ENCODE measurements at regions not wholly inside any gene's neighbourhood (a gene's known extent, or its start where the extent isn't known, plus 50 kb on each side); places are given as distances from the start of the nearest gene placed in this dataset.

GRCh38 chr2:160606341-160606740 is 112.7 kb upstream of the RBMS1 start:
- Histone ChIP-seq H3K4me3 (ENCODE audit: low read length in 3 of 3) (no peak overlapping the region), H3K36me3 (ENCODE audit: control insufficient read depth in 2 of 3, insufficient read depth in 3 of 3, low read length in 3 of 3) (no peaks in the 10 kb centered on the region), H3K9ac (ENCODE audit: low read length in 3 of 3) (no peak overlapping the region), H3K9me3 (ENCODE audit: control insufficient read depth in 2 of 3, insufficient read depth in 1 of 3, low read length in 3 of 3) (no peaks in the 10 kb centered on the region), H3K27me3 (ENCODE audit: control insufficient read depth, insufficient read depth, low read length) (no peaks in the 10 kb centered on the region), H3K4me1 (ENCODE audit: control insufficient read depth in 2 of 3, insufficient read depth in 2 of 3, low read depth in 1 of 3, low read length in 3 of 3) (no peaks in the 10 kb centered on the region), H3K27ac (ENCODE audit: low read depth in 2 of 2, low read length in 2 of 2) (no peak overlapping the region)
- intact Hi-C loops (cut with DNase I), result no loop called here
- FAIRE-seq (no peak), DNase-seq (no peak)
- no peak for TF ChIP-seq CTCF (IDR thresholded peaks at IDR 0.05; ENCODE audit: borderline replicate concordance, extremely low read depth, insufficient read depth)

GRCh38 chr2:160608599-160608998 is 115.0 kb upstream of the RBMS1 start:
- no peak overlapping the region for H3K4me3 ChIP-seq (ENCODE audit: low read length in 3 of 3)
- H3K9ac ChIP-seq (ENCODE audit: low read length in 3 of 3), result no peak overlapping the region
- no peaks in the 10 kb centered on the region for H3K9me3 ChIP-seq (ENCODE audit: control insufficient read depth in 2 of 3, insufficient read depth in 1 of 3, low read length in 3 of 3)
- no peaks in the 10 kb centered on the region for H3K4me1 ChIP-seq (ENCODE audit: control insufficient read depth in 2 of 3, insufficient read depth in 2 of 3, low read depth in 1 of 3, low read length in 3 of 3)
- DNase-seq (no peak), FAIRE-seq (no peak)
- H3K36me3 ChIP-seq (ENCODE audit: control insufficient read depth in 2 of 3, insufficient read depth in 3 of 3, low read length in 3 of 3), result no peaks in the 10 kb centered on the region
- no peaks in the 10 kb centered on the region for H3K27me3 ChIP-seq (ENCODE audit: control insufficient read depth, insufficient read depth, low read length)
- no peak overlapping the region for H3K27ac ChIP-seq (ENCODE audit: low read depth in 2 of 2, low read length in 2 of 2)
- TF ChIP-seq CTCF (IDR thresholded peaks at IDR 0.05; ENCODE audit: borderline replicate concordance, extremely low read depth, insufficient read depth), result no peak
- intact Hi-C loops (cut with DNase I), result no loop called here

- DNase-seq, result no peak
- H3K4me1 ChIP-seq (ENCODE audit: control insufficient read depth in 2 of 3, insufficient read depth in 2 of 3, low read depth in 1 of 3, low read length in 3 of 3), result no peaks in the 10 kb centered on the region
- H3K4me3 ChIP-seq (ENCODE audit: low read length in 3 of 3), result no peak overlapping the region
- intact Hi-C loops (cut with DNase I), result no loop called here
- FAIRE-seq, result no peak
- no peak overlapping the region for H3K27ac ChIP-seq (ENCODE audit: low read depth in 2 of 2, low read length in 2 of 2)
- no peaks in the 10 kb centered on the region for H3K36me3 ChIP-seq (ENCODE audit: control insufficient read depth in 2 of 3, insufficient read depth in 3 of 3, low read length in 3 of 3)
- no peak overlapping the region for H3K9ac ChIP-seq (ENCODE audit: low read length in 3 of 3)
- H3K27me3 ChIP-seq (ENCODE audit: control insufficient read depth, insufficient read depth, low read length), result no peaks in the 10 kb centered on the region
- TF ChIP-seq CTCF (IDR thresholded peaks at IDR 0.05; ENCODE audit: borderline replicate concordance, extremely low read depth, insufficient read depth), result no peak
- H3K9me3 ChIP-seq (ENCODE audit: control insufficient read depth in 2 of 3, insufficient read depth in 1 of 3, low read length in 3 of 3), result no peaks in the 10 kb centered on the region
Observed at GRCh38 chr2:160609346-160609745, 115.7 kb upstream of the RBMS1 start.

- Histone ChIP-seq H3K27ac (ENCODE audit: low read depth in 2 of 2, low read length in 2 of 2) (no peak overlapping the region), H3K27me3 (ENCODE audit: control insufficient read depth, insufficient read depth, low read length) (no peaks in the 10 kb centered on the region), H3K4me1 (ENCODE audit: control insufficient read depth in 2 of 3, insufficient read depth in 2 of 3, low read depth in 1 of 3, low read length in 3 of 3) (no peaks in the 10 kb centered on the region), H3K9me3 (ENCODE audit: control insufficient read depth in 2 of 3, insufficient read depth in 1 of 3, low read length in 3 of 3) (no peaks in the 10 kb centered on the region), H3K9ac (ENCODE audit: low read length in 3 of 3) (no peak overlapping the region), H3K36me3 (ENCODE audit: control insufficient read depth in 2 of 3, insufficient read depth in 3 of 3, low read length in 3 of 3) (no peaks in the 10 kb centered on the region), H3K4me3 (ENCODE audit: low read length in 3 of 3) (no peak overlapping the region)
- FAIRE-seq (no peak), DNase-seq (no peak)
- TF ChIP-seq CTCF (IDR thresholded peaks at IDR 0.05; ENCODE audit: borderline replicate concordance, extremely low read depth, insufficient read depth), result no peak
- intact Hi-C loops (cut with DNase I), result no loop called here
Observed at GRCh38 chr2:160610041-160610440, 116.4 kb upstream of the RBMS1 start.
